HCT116 (cell line): ENCODE measurements at regions not wholly inside any gene's neighbourhood (a gene's known extent, or its start where the extent isn't known, plus 50 kb on each side); places are given as distances from the start of the nearest gene placed in this dataset.

Experiments
- ATAC-seq: fragments of 200-7000 bp; cut with Tn5 transposase; 2 replicates; pipeline ENCODE4 v1.9.1; 2020; ENCODE audit warnings: mild to moderate bottlenecking, moderate library complexity
- BruUV-seq: library from RNA; stranded (reverse); fragments of 400-500 nt; replicated peaks from 2 replicates; lab custom pipeline; 2021; lab: Mats Ljungman, UMichigan
- CTCF ChIA-PET: fragments of 300-600 bp; sonication (Branson Sonifier 250); formaldehyde crosslinking; loops from one replicate; lab custom pipeline; 2021; ENCODE audit warnings: antibody characterized with exemption; lab: Charles Lee
- POLR2A ChIA-PET: fragments of 300-600, 350-600 bp; sonication (Branson Sonifier 250); formaldehyde crosslinking; loops from one replicate; lab custom pipeline; 2021; ENCODE audit warnings: antibody characterized with exemption; lab: Charles Lee
- RAD21 ChIA-PET, 2 experiments: fragments of 300-600 bp; sonication (Branson Sonifier 250); formaldehyde crosslinking; loops; one replicate each; lab custom pipeline; 2023; ENCODE audit warnings: low total read pairs in 2 of 2; ENCODE audit not compliant: uncharacterized antibody in 2 of 2, unreplicated experiment in 2 of 2, low non-redundant PET in 1 of 2; lab: Charles Lee
- DNase-seq: peaks from one replicate; pipeline ENCODE4 v3.0.0-alpha.2; 2010; ENCODE audit warnings: low read depth, low spot score
- H2AFZ ChIP-seq: fragments of 200-600 bp; shearing (Covaris generic), sonication (generic); 2 replicates; pipeline ENCODE4 v1.6.1; 2017; ENCODE audit warnings: low read depth, mixed run types, mixed read lengths, antibody characterized with exemption, low read length; ENCODE audit not compliant: poor library complexity, severe bottlenecking
- H3K27ac ChIP-seq: 2 replicates; pipeline ENCODE4 v1.5.1; 2012; ENCODE audit warnings: low read depth, low read length
- H3K27me3 ChIP-seq: fragments of 200-600 bp; sonication (generic); 2 replicates; pipeline ENCODE4 v1.6.1; 2016; ENCODE audit warnings: mixed run types, low read length, mixed read lengths; ENCODE audit not compliant: insufficient read depth
- H3K36me3 ChIP-seq, 2 experiments: fragments of 200-500 bp in 1 of 2; fragments of 200-600 bp in 1 of 2; sonication (Bioruptor generic) in 1 of 2; sonication (generic) in 1 of 2; 2 replicates each; pipeline versions ENCODE4 v1.5.1 to v1.6.1; 2014 to 2016; ENCODE audit warnings: low read length in 2 of 2, inconsistent platforms in 1 of 2, mixed read lengths in 1 of 2, mixed run types in 1 of 2; ENCODE audit not compliant: insufficient read depth in 2 of 2, control insufficient read depth in 1 of 2
- H3K4me1 ChIP-seq, 2 experiments: fragments of 200-600 bp in 1 of 2; sonication (generic) in 1 of 2; 2 replicates each; pipeline versions ENCODE4 v1.5.1 to v1.6.1; 2012 to 2017; ENCODE audit warnings: low read length in 2 of 2, inconsistent platforms in 1 of 2, mild to moderate bottlenecking in 1 of 2, mixed read lengths in 1 of 2, mixed run types in 1 of 2, moderate library complexity in 1 of 2; ENCODE audit not compliant: insufficient read depth in 2 of 2, control insufficient read depth in 1 of 2
- H3K4me2 ChIP-seq: fragments of 200-600 bp; sonication (generic); 2 replicates; pipeline ENCODE4 v1.6.1; 2017; ENCODE audit warnings: mixed run types, low read length, mixed read lengths
- H3K4me3 ChIP-seq, 2 experiments: fragments of 200-600 bp in 1 of 2; sonication (generic) in 1 of 2; replicated peaks in 1 of 2; 2 replicates each; pipeline ENCODE4 v1.5.1; 2011 to 2016; ENCODE audit warnings: low read length in 2 of 2, control low read depth in 1 of 2, low read depth in 1 of 2, mild to moderate bottlenecking in 1 of 2, mixed read lengths in 1 of 2, mixed run types in 1 of 2
- H3K79me2 ChIP-seq: fragments of 200-600 bp; sonication (generic); 2 replicates; pipeline ENCODE4 v1.6.1; 2017; ENCODE audit warnings: mild to moderate bottlenecking, mixed run types, low read length, moderate library complexity, mixed read lengths; ENCODE audit not compliant: insufficient read depth
- H3K9ac ChIP-seq: fragments of 200-600 bp; sonication (generic); 2 replicates; pipeline ENCODE4 v1.6.1; 2016; ENCODE audit warnings: low read length, mixed read lengths
- H3K9me2 ChIP-seq: fragments of 200-600 bp; sonication (generic), shearing (Covaris generic); 2 replicates; pipeline ENCODE4 v1.6.1; 2017; ENCODE audit warnings: mixed run types, mild to moderate bottlenecking, moderate library complexity; ENCODE audit not compliant: insufficient read depth
- H3K9me3 ChIP-seq, 2 experiments: fragments of 200-500 bp in 1 of 2; fragments of 200-600 bp in 1 of 2; sonication (Bioruptor generic) in 1 of 2; sonication (generic) in 1 of 2; 2 replicates each; pipeline ENCODE4 v1.6.1; 2014 to 2017; ENCODE audit warnings: low read length in 2 of 2, mixed read lengths in 2 of 2, inconsistent platforms in 1 of 2, low read depth in 1 of 2, mild to moderate bottlenecking in 1 of 2, mixed run types in 1 of 2, moderate library complexity in 1 of 2; ENCODE audit not compliant: control insufficient read depth in 1 of 2, insufficient read depth in 1 of 2
- H4K20me1 ChIP-seq: fragments of 200-600 bp; sonication (generic), shearing (Covaris generic); 2 replicates; pipeline ENCODE4 v1.6.1; 2017; ENCODE audit warnings: mixed run types, mild to moderate bottlenecking, moderate library complexity; ENCODE audit not compliant: insufficient read depth
- CBX3 ChIP-seq: IDR thresholded peaks from 2 replicates; pipeline ENCODE4 v1.6.1; 2012; ENCODE audit warnings: low read depth
- CTCF ChIP-seq, 3 experiments: fragments of 200-600 bp in 1 of 3; sonication (generic) in 1 of 3; IDR thresholded peaks in 2 of 3; conservative IDR thresholded peaks in 1 of 3; 2 replicates each; pipeline ENCODE4 v1.5.1; 2012 to 2017; ENCODE audit warnings: low read depth in 2 of 3, low read length in 2 of 3, antibody characterized with exemption in 1 of 3, borderline replicate concordance in 1 of 3, control low read depth in 1 of 3, mild to moderate bottlenecking in 1 of 3, mixed read lengths in 1 of 3, mixed run types in 1 of 3, moderate library complexity in 1 of 3; ENCODE audit not compliant: insufficient read depth in 1 of 3
- EGR1 ChIP-seq: IDR thresholded peaks from 2 replicates; pipeline ENCODE4 v1.6.1; 2012; ENCODE audit warnings: low read depth
- EZH2 ChIP-seq: fragments of 200-600 bp; sonication (generic); IDR thresholded peaks from 2 replicates; pipeline ENCODE4 v1.6.1; 2017; ENCODE audit warnings: antibody characterized with exemption, mixed run types
- EZH2phosphoT487 ChIP-seq: fragments of 200-600 bp; IDR thresholded peaks from 2 replicates; pipeline ENCODE4 v1.6.1; 2018; ENCODE audit warnings: antibody characterized with exemption, borderline replicate concordance
- FOSL1 ChIP-seq: IDR thresholded peaks from 2 replicates; pipeline ENCODE4 v1.6.1; 2012; ENCODE audit warnings: low read depth
- JUND ChIP-seq: IDR thresholded peaks from 2 replicates; pipeline ENCODE4 v1.6.1; 2012
- POLR2A ChIP-seq: IDR thresholded peaks from 2 replicates; pipeline ENCODE4 v1.7.0; 2011; ENCODE audit warnings: borderline replicate concordance; ENCODE audit not compliant: insufficient read depth, insufficient read length; ENCODE audit errors: extremely low read depth
- POLR2AphosphoS5 ChIP-seq: IDR thresholded peaks from 2 replicates; pipeline ENCODE4 v1.6.1; 2011; ENCODE audit warnings: mild to moderate bottlenecking, low read depth, low read length, moderate library complexity
- RAD21 ChIP-seq: IDR thresholded peaks from 2 replicates; pipeline ENCODE4 v1.6.1; 2012; ENCODE audit warnings: low read depth, mild to moderate bottlenecking
- REST ChIP-seq: IDR thresholded peaks from 2 replicates; pipeline ENCODE4 v1.6.1; 2012; ENCODE audit warnings: low read depth
- SIN3A ChIP-seq: IDR thresholded peaks from 2 replicates; pipeline ENCODE4 v1.6.1; 2012; ENCODE audit warnings: low read depth
- SP1 ChIP-seq: IDR thresholded peaks from 2 replicates; pipeline ENCODE4 v1.6.1; 2012; ENCODE audit warnings: low read depth
- SRF ChIP-seq: IDR thresholded peaks from 2 replicates; pipeline ENCODE4 v1.6.1; 2012; ENCODE audit warnings: low read depth
- YY1 ChIP-seq: IDR thresholded peaks from 2 replicates; pipeline ENCODE4 v1.6.1; 2011; ENCODE audit warnings: low read length, low read depth, moderate library complexity, mild to moderate bottlenecking; ENCODE audit not compliant: insufficient replicate concordance; ENCODE audit errors: extremely low read depth
- ZNF274 ChIP-seq: fragments of 200-500 bp; sonication (Bioruptor generic); IDR thresholded peaks from 2 replicates; pipeline ENCODE4 v1.6.1; 2014; ENCODE audit warnings: mild to moderate bottlenecking, low read depth, low read length, inconsistent platforms
- intact Hi-C: fragments of 100-400 bp; cut with micrococcal nuclease; formaldehyde crosslinking; loops from 2 replicates; pipeline ENCODE4 v1.10.0; 2022

DNA sequence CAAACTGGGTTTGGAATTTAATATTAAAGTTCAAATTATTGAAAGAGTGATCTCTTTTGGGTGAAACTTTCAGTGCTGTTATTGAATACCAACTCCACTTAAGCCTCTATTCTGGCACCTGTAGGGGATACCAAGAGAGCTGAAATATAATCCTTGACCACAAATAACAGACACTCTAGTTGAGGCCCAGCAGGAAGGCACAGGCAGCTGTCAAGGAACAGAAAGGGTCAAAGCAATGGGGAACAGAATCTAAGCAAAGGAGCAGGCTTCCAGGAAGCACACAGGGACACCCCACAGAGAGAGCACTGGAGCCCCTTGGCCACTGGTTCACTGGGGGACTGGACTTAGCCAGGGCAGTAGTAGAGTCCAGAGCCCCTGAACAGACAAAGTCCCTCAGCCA lies 120.9 kb upstream of the SFSWAP start:
- no peak for DNase-seq
- RAD21 ChIA-PET, result no interaction called here
- Histone ChIP-seq H3K4me3 (no peak overlapping the region), H3K9me3 (no peaks in the 10 kb centered on the region), H3K4me2 (no peak overlapping the region), H3K9ac (no peak overlapping the region), H3K9me2 (no peaks in the 10 kb centered on the region), H3K27me3 (peaks cover 7% of the 10 kb centered on the region; the same call in 1 of the 2 replicates), H4K20me1 (no peaks in the 10 kb centered on the region), H2AFZ (no peak overlapping the region), H3K36me3 (no peaks in the 10 kb centered on the region), H3K79me2 (no peaks in the 10 kb centered on the region), H3K27ac (no peak overlapping the region), H3K4me1 (no peaks in the 10 kb centered on the region; a peak in 1 of 4 replicates)
- no peak for TF ChIP-seq ZNF274
- no peak for TF ChIP-seq SRF
- CTCF ChIA-PET, result no interaction called here
- POLR2A ChIA-PET, result interaction anchor here (0.8 kb wide), 1 partner anchor 9 kb away, joined by 3 read pairs; no protein-coding TSS in a partner anchor
- no TSS peak for BruUV-seq
- ATAC-seq, result no peak
- intact Hi-C loops, result no loop called here

DNA sequence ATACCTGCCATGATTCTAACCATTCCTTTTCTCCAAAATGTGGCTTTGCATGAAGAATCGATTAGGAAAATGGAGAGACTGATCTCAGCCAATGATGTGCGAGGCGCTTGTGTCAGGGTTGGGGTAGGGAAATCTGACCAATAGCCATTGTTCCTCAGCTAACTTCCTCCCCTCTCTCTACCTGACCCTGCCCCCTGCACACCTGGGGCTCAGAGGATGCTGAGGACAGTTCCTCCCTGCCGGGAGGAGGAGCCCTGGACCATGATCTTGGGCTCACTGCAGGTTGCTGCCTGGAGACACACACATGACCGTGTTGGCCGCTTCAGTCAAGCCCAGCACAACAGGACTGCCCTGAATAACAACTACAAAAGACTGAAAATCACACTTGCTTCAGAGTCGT lies 119.8 kb upstream of the SFSWAP start:
- Histone ChIP-seq H3K9ac (no peak overlapping the region), H3K4me3 (no peak overlapping the region), H3K27ac (no peak overlapping the region), H3K9me2 (no peaks in the 10 kb centered on the region), H3K79me2 (no peaks in the 10 kb centered on the region), H3K4me2 (no peak overlapping the region), H2AFZ (no peak overlapping the region), H4K20me1 (no peaks in the 10 kb centered on the region), H3K36me3 (no peaks in the 10 kb centered on the region), H3K4me1 (no peaks in the 10 kb centered on the region; a peak in 1 of 4 replicates), H3K9me3 (no peaks in the 10 kb centered on the region), H3K27me3 (peaks cover 7% of the 10 kb centered on the region; the same call in 1 of the 2 replicates)
- BruUV-seq, result no TSS peak
- DNase-seq (no peak), ATAC-seq (no peak)
- RAD21 ChIA-PET, result no interaction called here
- intact Hi-C loops, result no loop called here
- POLR2A ChIA-PET, result no interaction called here
- no peak for TF ChIP-seq CTCF (IDR thresholded peaks at IDR 0.05 in 2 of 3, conservative IDR thresholded peaks at IDR 0.05 in 1 of 3; ENCODE audit: borderline replicate concordance in 1 of 3, insufficient read depth in 1 of 3, low read depth in 2 of 3, low read length in 2 of 3)
- TF ChIP-seq SP1, result no peak
- no peak for TF ChIP-seq EGR1
- no peak for TF ChIP-seq POLR2AphosphoS5
- no peak for TF ChIP-seq CBX3
- TF ChIP-seq SRF, result no peak
- TF ChIP-seq EZH2phosphoT487, result no peak
- TF ChIP-seq SIN3A, result no peak
- no peak for TF ChIP-seq POLR2A
- TF ChIP-seq FOSL1, result no peak
- no peak for TF ChIP-seq RAD21
- TF ChIP-seq REST, result no peak
- TF ChIP-seq EZH2, result no peak
- TF ChIP-seq JUND, result no peak
- no peak for TF ChIP-seq YY1
- CTCF ChIA-PET, result no interaction called here
